ENCODE measurements at regions not wholly inside any gene's neighbourhood (a gene's known extent, or its start where the extent isn't known, plus 50 kb on each side); places are given as distances from the start of the nearest gene placed in this dataset.

DNA sequence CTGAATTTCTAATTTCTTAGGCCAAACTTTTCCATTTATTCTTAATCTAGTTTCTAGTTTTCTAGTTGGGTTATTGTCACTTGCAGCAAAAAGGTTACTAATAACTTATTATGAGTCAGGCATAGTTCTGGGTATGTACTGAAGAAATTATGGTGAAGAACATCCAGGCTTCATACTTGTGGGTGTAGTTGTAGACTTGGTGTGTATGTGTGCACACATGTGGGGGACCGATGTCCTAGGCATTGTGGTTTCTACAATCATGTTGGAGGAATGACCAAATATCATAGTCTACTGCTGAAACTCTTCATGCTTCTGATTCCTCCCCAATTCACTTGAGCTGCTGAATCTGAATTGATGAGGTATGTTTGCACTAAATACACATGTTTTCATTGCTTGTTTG, 141.2 kb downstream of the PMAIP1 start:
- Histone ChIP-seq H3K4me3 (no peak overlapping the region), H3K9me3 (no peaks in the 10 kb centered on the region), H3K27ac (no peak overlapping the region), H3K27me3 (no peaks in the 10 kb centered on the region), H3K36me3 (no peaks in the 10 kb centered on the region), H3K4me1 (no peaks in the 10 kb centered on the region)
- TF ChIP-seq POLR2A (IDR thresholded peaks at IDR 0.05) (no peak), POLR2AphosphoS5 (IDR thresholded peaks at IDR 0.05) (no peak), EP300 (IDR thresholded peaks at IDR 0.05) (no peak)
- TF ChIP-seq, protein P1, sequence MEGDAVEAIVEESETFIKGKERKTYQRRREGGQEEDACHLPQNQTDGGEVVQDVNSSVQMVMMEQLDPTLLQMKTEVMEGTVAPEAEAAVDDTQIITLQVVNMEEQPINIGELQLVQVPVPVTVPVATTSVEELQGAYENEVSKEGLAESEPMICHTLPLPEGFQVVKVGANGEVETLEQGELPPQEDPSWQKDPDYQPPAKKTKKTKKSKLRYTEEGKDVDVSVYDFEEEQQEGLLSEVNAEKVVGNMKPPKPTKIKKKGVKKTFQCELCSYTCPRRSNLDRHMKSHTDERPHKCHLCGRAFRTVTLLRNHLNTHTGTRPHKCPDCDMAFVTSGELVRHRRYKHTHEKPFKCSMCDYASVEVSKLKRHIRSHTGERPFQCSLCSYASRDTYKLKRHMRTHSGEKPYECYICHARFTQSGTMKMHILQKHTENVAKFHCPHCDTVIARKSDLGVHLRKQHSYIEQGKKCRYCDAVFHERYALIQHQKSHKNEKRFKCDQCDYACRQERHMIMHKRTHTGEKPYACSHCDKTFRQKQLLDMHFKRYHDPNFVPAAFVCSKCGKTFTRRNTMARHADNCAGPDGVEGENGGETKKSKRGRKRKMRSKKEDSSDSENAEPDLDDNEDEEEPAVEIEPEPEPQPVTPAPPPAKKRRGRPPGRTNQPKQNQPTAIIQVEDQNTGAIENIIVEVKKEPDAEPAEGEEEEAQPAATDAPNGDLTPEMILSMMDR (IDR thresholded peaks at IDR 0.05), result no peak
- no peak for DNase-seq (ENCODE audit: low spot score in 2 of 2)
- WGBS, result 94% methylated on average over 1 of the region's 1 CpG

- no peaks in the 10 kb centered on the region for H3K27me3 ChIP-seq
- H3K27ac ChIP-seq, result no peak overlapping the region
- no peaks in the 10 kb centered on the region for H3K4me1 ChIP-seq
- H3K36me3 ChIP-seq, result no peaks in the 10 kb centered on the region
- no peak for DNase-seq (ENCODE audit: low spot score in 2 of 2)
- no peak overlapping the region for H3K4me3 ChIP-seq
- no peaks in the 10 kb centered on the region for H3K9me3 ChIP-seq
- TF ChIP-seq EP300 (IDR thresholded peaks at IDR 0.05) (no peak), POLR2A (IDR thresholded peaks at IDR 0.05) (no peak), POLR2AphosphoS5 (IDR thresholded peaks at IDR 0.05) (no peak)
- TF ChIP-seq, protein P1 (IDR thresholded peaks at IDR 0.05), result no peak
Observed at GRCh38 chr18:60038731-60039130, 138.9 kb downstream of the PMAIP1 start.

DNA sequence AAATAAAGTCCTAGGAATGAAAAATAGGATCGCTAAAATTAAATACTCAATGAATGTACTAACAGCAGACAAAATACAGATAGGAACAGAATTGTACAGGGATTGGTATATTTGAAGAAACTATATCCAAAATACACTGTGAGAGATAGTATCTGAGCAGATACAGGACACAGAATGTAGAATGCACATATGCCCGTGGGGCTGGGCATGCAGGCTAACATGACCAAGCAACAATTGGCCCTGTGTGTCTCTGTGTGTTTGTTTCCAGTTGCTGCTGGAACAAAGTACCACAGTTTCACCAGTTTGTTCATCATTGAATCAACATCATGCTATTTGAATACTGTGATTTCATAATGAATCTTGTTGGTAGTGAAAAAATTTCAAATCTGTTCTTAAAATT, 127.6 kb downstream of the PMAIP1 start:
- WGBS, result 72% methylated on average over 2 of the region's 2 CpGs
- Histone ChIP-seq H3K4me1 (no peaks in the 10 kb centered on the region), H3K9me3 (no peaks in the 10 kb centered on the region), H3K27ac (no peak overlapping the region), H3K27me3 (no peaks in the 10 kb centered on the region), H3K4me3 (no peak overlapping the region), H3K36me3 (no peaks in the 10 kb centered on the region)
- TF ChIP-seq EP300 (IDR thresholded peaks at IDR 0.05), result no peak
- no peak for DNase-seq (ENCODE audit: low spot score in 2 of 2)

DNA sequence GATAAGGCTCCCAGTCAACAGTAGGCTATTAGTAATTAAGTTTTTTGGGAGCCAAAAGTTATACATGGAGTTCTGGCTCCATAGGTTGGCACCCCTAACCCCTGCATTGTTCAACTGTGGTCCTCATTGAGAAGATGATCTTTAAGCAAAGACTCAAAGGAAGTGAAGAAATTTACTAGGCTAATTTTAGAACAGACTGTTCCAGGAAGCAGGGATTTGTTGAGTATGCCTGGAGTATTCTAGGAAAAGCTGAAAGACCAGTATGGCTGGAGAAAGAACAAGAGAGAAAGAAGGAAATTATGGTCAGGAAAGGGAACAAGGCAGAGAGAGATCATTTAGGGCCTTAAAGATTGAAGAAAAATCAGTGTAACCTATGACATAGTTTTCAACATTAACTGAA, 125.1 kb downstream of the PMAIP1 start:
- Histone ChIP-seq H3K27me3 (no peaks in the 10 kb centered on the region), H3K4me3 (no peak overlapping the region), H3K9me3 (no peaks in the 10 kb centered on the region), H3K27ac (no peak overlapping the region), H3K36me3 (no peaks in the 10 kb centered on the region), H3K4me1 (no peaks in the 10 kb centered on the region)
- TF ChIP-seq, protein P1 (IDR thresholded peaks at IDR 0.05), result no peak
- TF ChIP-seq EP300 (IDR thresholded peaks at IDR 0.05), result no peak
- TF ChIP-seq POLR2A (IDR thresholded peaks at IDR 0.05), result no peak
- TF ChIP-seq POLR2AphosphoS5 (IDR thresholded peaks at IDR 0.05), result no peak
- DNase-seq (ENCODE audit: low spot score in 2 of 2), result no peak

GRCh38 chr18:60024345-60024744, 124.5 kb downstream of the PMAIP1 start:
- DNase-seq (ENCODE audit: low spot score in 2 of 2), result no peak
- no peak overlapping the region for H3K27ac ChIP-seq
- 50% methylated on average over 3 of the region's 3 CpGs for WGBS
- TF ChIP-seq EP300 (IDR thresholded peaks at IDR 0.05) (no peak), POLR2A (IDR thresholded peaks at IDR 0.05) (no peak), POLR2AphosphoS5 (IDR thresholded peaks at IDR 0.05) (no peak)
- TF ChIP-seq, protein P1 (IDR thresholded peaks at IDR 0.05), result no peak
- H3K4me1 ChIP-seq, result no peaks in the 10 kb centered on the region
- no peaks in the 10 kb centered on the region for H3K36me3 ChIP-seq
- H3K27me3 ChIP-seq, result no peaks in the 10 kb centered on the region
- no peaks in the 10 kb centered on the region for H3K9me3 ChIP-seq
- H3K4me3 ChIP-seq, result no peak overlapping the region

DNA sequence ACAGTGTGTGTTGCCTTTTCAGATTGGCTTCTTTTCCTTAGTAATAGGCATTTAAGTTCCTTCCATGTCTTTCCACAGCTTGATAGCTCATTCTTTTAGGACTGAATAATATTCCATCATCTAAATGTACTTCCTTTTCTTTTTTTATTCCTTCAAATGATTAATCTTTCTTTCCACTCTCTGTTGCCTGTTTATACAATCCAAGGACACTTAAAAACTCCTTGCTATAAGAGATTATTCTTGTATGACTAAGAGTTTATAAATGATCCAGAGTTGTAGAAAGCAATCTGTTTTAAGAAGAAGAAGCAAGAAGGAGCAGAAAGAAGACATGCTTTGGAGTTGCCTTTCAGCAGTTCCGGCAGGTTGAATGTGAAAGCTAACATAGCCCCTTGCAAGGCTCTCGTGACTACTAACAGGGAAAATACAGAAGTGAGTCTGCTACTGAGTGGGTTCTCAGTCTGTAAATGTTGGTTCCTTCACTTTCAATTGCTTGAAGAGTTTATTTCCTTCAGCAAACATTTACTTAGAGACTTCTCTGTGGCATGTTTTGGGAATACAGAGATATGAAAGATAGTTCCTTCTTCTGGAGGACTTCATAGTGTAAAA, 123.0 kb downstream of the PMAIP1 start:
- no peaks in the 10 kb centered on the region for H3K36me3 ChIP-seq
- TF ChIP-seq EP300 (IDR thresholded peaks at IDR 0.05) (no peak), POLR2A (IDR thresholded peaks at IDR 0.05) (no peak), POLR2AphosphoS5 (IDR thresholded peaks at IDR 0.05) (no peak)
- TF ChIP-seq, protein P1 (IDR thresholded peaks at IDR 0.05), result no peak
- no peak for DNase-seq (ENCODE audit: low spot score in 2 of 2)
- no peak overlapping the region for H3K4me3 ChIP-seq
- no peaks in the 10 kb centered on the region for H3K9me3 ChIP-seq
- H3K4me1 ChIP-seq, result no peaks in the 10 kb centered on the region
- H3K27ac ChIP-seq, result no peak overlapping the region
- 88% methylated on average over 2 of the region's 2 CpGs for WGBS
- no peaks in the 10 kb centered on the region for H3K27me3 ChIP-seq

Measured in suprapubic skin (tissue), 4 donors.